Spleen (tissue), 7 donors: ENCODE measurements at regions not wholly inside any gene's neighbourhood (a gene's known extent, or its start where the extent isn't known, plus 50 kb on each side); places are given as distances from the start of the nearest gene placed in this dataset.

Experiments
- POLR2A ChIP-seq, 3 donors: fragments of 450-650 bp; IDR thresholded peaks; one replicate each; pipeline ENCODE4 v1.5.1; 2017; ENCODE audit warnings: antibody characterized with exemption in 3 of 3, mild to moderate bottlenecking in 1 of 3
- TF ChIP-seq, protein P1 (sequence below), 11 experiments: fragments of 200-600 bp in 7 of 11; fragments of 450-650 bp in 4 of 11; sonication (generic) in 4 of 11; IDR thresholded peaks in 8 of 11; conservative IDR thresholded peaks in 3 of 11; 1 replicate in 7 of 11; 2 replicates in 4 of 11; pipeline versions ENCODE4 v1.4.0 to v1.8.0; 2016 to 2021; ENCODE audit warnings: antibody characterized with exemption in 11 of 11, inconsistent platforms in 4 of 11, mild to moderate bottlenecking in 1 of 11
- donor health status: DM: no; HTN: no; CAD: no; lungs with moderate emphysema.
- donor health status: DM: no; HTN: no; CAD: no.
- donor health status: DM: no; HTN: no; CAD: no.

DNA sequence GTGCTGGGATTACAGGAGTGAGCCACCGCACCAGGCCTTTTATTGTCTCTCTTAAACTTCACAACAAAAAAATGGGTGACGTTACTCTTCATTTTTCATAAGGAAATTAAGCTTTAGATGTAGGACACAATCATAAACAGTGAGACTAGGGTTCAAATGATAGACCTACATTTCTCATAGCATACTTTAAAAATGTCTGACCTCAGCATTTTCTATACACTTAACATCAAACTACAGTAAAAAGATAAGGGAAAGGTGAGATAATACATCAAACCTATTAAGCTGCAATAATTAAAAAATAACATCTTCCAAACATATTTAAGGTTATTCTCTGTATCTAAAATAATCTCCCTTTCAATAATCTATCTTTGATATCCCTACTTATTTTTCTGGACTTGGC lies 914.2 kb downstream of the FAM181B start:
- TF ChIP-seq, protein P1, sequence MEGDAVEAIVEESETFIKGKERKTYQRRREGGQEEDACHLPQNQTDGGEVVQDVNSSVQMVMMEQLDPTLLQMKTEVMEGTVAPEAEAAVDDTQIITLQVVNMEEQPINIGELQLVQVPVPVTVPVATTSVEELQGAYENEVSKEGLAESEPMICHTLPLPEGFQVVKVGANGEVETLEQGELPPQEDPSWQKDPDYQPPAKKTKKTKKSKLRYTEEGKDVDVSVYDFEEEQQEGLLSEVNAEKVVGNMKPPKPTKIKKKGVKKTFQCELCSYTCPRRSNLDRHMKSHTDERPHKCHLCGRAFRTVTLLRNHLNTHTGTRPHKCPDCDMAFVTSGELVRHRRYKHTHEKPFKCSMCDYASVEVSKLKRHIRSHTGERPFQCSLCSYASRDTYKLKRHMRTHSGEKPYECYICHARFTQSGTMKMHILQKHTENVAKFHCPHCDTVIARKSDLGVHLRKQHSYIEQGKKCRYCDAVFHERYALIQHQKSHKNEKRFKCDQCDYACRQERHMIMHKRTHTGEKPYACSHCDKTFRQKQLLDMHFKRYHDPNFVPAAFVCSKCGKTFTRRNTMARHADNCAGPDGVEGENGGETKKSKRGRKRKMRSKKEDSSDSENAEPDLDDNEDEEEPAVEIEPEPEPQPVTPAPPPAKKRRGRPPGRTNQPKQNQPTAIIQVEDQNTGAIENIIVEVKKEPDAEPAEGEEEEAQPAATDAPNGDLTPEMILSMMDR (IDR thresholded peaks at IDR 0.05 in 8 of 11, conservative IDR thresholded peaks at IDR 0.05 in 3 of 11): no peak
- TF ChIP-seq POLR2A (IDR thresholded peaks at IDR 0.05): no peak
